GM19452 (cell line): ENCODE measurements at regions not wholly inside any gene's neighbourhood (a gene's known extent, or its start where the extent isn't known, plus 50 kb on each side); places are given as distances from the start of the nearest gene placed in this dataset.
A peak's percentile ranks its signal among the peaks of the same experiment; 100 is the strongest.
"Not testable (repeated sequence)": the region's sequence is repeated elsewhere in the genome, so short reads cannot be mapped to it uniquely, and the experiment has no call there.

Experiments used
- ATAC-seq: cut with Tn5 transposase; IDR thresholded peaks from one replicate; pipeline ENCODE4 v1.9.1; 2021; ENCODE audit not compliant: unreplicated experiment

GRCh38 chr10:80855348-80855971 lies 317.8 kb downstream of the SH2D4B start:
- ATAC-seq, result peak; percentile 73

DNA sequence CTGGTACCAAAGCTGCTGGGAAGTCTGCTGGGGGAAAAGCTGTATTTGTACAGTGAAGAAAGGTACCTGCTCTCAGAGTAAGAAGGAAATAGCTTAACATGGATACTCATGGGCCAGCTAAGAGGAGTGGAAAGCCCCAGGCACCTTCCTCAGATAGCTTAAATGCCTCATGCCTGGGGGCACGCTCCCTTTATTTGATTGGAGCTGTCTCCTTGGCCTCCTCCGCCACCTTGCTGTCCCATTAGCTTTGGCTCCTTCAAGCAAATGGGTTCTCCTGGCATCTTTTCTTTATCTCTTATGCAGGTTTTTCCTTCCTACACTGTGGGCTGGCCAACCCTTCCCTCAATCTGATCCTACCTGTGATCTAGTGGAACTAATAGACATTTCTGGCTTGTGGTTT lies 318.5 kb downstream of the SH2D4B start:
- ATAC-seq, result no peak

DNA sequence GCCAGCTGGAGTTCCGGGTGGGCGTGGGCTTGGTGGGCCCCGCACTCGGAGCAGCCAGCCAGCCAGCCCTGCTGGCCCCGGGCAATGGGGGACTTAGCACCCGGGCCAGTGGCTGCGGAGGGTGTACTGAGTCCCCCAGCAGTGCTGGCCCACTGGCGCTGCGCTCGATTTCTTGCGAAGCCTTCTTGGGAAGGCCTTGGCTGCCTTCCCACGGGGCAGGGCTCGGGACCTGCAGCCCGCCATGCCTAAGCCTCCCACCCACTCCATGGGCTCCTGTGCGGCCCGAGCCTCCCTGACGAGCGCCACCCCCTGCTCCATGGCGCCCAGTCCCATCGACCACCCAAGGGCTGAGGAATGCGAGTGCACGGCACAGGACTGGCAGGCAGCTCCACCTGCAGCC lies 321.6 kb downstream of the SH2D4B start:
- not testable (repeated sequence) for ATAC-seq

DNA sequence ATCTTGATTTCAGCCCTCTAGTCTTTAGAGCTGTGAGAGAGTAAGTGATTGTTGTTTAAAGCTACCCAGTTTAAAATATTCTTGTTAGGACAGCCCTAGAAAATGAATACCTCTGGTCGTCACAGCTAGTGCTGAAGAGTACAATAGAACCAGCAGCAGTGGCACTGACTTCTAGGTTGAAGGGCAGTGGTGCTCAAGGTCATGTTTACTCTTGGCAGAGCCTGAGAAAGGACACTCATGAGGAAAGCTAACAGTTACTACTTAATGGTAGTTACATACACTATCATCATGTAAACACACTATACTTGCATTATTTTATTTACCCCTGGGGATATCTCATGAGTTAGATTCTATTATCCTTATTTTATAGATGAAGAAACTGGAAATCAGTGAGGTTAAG lies 323.0 kb downstream of the SH2D4B start:
- no peak for ATAC-seq

DNA sequence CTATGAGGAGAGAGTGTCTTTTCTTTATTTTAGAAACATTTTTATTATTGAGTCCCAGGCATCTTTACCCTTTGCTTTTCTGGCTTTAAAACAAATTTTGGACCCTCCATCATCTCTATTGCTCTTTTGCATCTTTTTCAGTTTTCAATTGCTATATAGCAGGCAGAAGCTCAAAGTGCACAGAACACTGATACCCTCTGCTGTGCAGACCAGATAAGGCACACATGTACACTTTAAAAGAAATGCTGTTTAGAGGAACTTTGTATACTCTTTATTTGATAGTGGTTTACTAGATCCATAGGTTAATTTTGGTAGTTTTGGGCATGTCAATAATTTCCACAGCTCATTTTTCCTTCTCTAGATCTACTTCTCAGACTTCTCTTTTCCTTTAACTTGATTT lies 324.2 kb downstream of the SH2D4B start:
- no peak for ATAC-seq

- peak; percentile 80 for ATAC-seq
Observed at GRCh38 chr10:80870282-80870681, 332.6 kb downstream of the SH2D4B start.

- ATAC-seq, result peak; percentile 64
Observed at GRCh38 chr10:80871083-80871482, 333.4 kb downstream of the SH2D4B start.

GRCh38 chr10:80878330-80878729 lies 340.6 kb downstream of the SH2D4B start:
- no peak for ATAC-seq

DNA sequence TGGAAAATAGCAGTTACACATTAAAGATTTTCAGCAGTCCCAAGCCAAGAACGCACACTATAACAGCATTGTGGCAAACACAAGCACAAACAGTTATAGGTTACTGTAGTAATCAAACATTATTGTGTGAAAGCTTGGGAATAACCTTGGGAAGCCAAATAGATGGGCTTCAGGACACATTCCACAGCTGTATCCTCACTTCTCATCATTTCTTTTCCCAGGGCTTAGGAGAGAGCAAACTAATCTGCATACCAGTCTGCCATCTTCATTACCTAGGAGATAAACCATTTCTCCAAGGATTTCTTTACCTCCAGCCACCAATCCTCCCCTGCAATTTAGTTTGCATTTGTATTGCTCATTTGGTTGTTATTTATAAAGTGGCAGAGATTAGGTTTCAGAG lies 352.4 kb downstream of the SH2D4B start:
- ATAC-seq, result no peak

GRCh38 chr10:80893256-80893655 lies 355.6 kb downstream of the SH2D4B start:
- no peak for ATAC-seq

- ATAC-seq, result no peak
Observed at GRCh38 chr10:80894311-80894791, 356.6 kb downstream of the SH2D4B start.

GRCh38 chr10:80894797-80895467 lies 357.2 kb downstream of the SH2D4B start:
- ATAC-seq, result no peak

DNA sequence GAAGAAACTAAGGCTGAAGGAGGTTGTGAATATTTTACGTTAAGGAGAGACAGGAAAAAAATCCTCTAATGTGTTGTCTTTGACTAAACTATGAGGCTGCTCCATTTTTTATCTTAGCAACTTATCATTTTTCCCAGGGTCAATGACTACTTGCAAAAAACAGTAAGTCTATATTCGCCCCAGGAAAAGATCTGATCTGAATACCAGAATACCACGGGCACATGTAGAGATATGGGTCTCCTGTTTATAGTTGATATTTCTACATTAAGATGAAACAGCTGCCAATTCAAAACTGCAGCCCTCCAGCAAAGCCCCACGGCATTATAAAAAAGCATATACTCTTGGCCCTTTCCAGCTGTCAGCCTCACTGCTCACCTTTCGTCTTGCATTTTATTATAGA lies 358.4 kb downstream of the SH2D4B start:
- ATAC-seq, result no peak

DNA sequence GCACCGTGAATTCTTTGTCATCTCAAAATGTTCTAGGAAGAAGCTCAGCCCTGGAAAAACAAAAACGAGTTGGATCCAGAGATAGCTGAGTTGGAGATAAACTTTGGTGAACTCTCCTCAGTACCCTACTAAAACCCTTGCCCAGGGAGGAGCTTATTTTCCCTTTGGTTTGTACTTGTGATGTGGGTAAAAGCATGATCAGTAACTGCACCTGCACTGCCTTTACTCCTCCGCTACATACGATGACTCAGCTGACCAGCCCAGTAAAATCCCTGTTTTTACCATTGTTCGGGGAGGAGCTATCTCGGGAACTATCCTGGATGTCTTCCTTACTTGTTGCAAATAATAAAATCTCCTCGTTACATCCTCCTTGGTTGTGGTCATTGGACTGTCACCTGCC lies 359.3 kb downstream of the SH2D4B start:
- no peak for ATAC-seq

- ATAC-seq, result peak; percentile 55
Observed at GRCh38 chr10:80900661-80901060, 363.0 kb downstream of the SH2D4B start.

DNA sequence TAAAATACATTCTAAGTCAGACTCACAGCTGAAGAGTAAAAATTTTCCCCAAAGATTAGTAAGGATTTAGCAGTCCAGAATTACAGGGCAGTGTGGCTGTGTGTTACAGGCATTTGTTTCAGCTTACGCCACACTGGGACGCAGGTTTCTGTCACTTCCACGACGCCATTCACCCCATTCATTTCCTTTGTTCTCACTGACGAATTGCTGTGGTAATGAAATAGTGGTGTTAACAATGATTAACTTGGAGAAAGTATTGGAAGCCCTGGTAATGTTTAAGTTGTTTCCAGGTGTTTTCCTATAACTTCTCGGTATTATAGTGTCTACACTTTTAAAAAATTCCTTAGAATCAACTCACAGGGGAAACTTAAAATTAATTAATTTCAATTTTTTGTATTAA lies 370.9 kb downstream of the SH2D4B start:
- ATAC-seq, result no peak

GRCh38 chr10:80909254-80909653 lies 371.6 kb downstream of the SH2D4B start:
- ATAC-seq, result no peak

DNA sequence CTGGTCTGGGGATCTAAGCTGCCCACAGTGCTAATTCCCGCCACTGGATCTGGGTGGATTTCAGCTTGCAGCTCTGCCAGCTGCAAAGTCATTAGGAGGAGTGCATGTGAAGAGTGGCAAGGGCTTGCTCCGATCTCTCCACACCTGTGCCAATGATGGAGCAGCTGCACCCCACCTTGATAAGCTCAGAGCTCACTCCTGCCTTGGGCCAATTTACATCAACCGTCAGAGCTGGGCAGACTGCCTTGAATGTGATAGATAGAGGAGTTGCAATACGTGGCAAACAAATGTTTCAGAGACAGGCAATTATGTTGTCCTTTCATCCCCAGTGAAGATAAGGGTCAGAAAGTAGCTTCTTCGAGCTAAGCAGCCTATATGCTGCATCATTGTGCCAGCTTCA lies 379.9 kb downstream of the SH2D4B start:
- no peak for ATAC-seq

DNA sequence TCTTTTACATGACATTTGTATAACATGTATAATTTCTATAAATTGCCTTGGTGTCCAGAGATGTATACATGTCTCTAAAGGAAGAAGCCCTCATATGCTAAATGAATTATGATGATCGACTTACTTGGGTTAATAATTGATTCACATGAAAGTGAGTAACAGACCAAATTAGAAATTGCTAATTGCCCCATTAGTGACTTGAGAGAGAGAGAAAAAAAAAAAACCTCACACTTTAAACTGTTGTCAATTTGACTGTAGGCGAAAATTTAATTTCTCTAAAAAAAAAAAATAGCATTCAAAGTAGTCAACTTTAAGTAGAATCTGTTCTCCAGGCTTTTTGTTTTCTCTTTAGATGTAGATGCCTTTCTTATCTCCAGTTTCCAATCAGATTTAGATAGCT lies 383.3 kb downstream of the SH2D4B start:
- no peak for ATAC-seq

GRCh38 chr10:80924063-80924952 lies 386.6 kb downstream of the SH2D4B start:
- no peak for ATAC-seq

GRCh38 chr10:80927419-80928078 lies 389.8 kb downstream of the SH2D4B start:
- ATAC-seq, result no peak
